H1 (cell line): ENCODE measurements at regions not wholly inside any gene's neighbourhood (a gene's known extent, or its start where the extent isn't known, plus 50 kb on each side); places are given as distances from the start of the nearest gene placed in this dataset.

Experiments
- CTCF ChIA-PET: fragments of 300-600 bp; sonication (Branson Sonifier 250); formaldehyde crosslinking; loops from one replicate; lab custom pipeline; 2021; ENCODE audit not compliant: partially characterized antibody; lab: Charles Lee
- POLR2A ChIA-PET: fragments of 300-600 bp; sonication (Branson Sonifier 250); formaldehyde crosslinking; loops from one replicate; lab custom pipeline; 2021; ENCODE audit warnings: inconsistent platforms; ENCODE audit not compliant: partially characterized antibody; lab: Charles Lee
- DNase-seq, 2 experiments: peaks; one replicate each; pipeline versions ENCODE4 v3.0.0 to v3.0.0-alpha.2; 2010 to 2022; ENCODE audit warnings: low spot score in 2 of 2, low read depth in 1 of 2, mixed read lengths in 1 of 2
- FAIRE-seq: peaks from 2 replicates; lab custom pipeline; 2011; peaks lifted over from hg19 to GRCh38; lab: Jason Lieb, UNC
- H2AFZ ChIP-seq: 2 replicates; pipeline ENCODE4 v1.8.1; 2012; ENCODE audit warnings: low read length, inconsistent platforms
- H2AK5ac ChIP-seq: 2 replicates; pipeline ENCODE4 v1.6.1; 2013; ENCODE audit warnings: low read depth, low read length
- H2BK120ac ChIP-seq: replicated peaks from 2 replicates; pipeline ENCODE3; 2013; ENCODE audit warnings: low read depth, low read length, inconsistent platforms
- H2BK12ac ChIP-seq: 2 replicates; pipeline ENCODE4 v1.6.1; 2013; ENCODE audit warnings: low read depth, low read length
- H2BK15ac ChIP-seq: 2 replicates; pipeline ENCODE4 v1.6.1; 2013; ENCODE audit warnings: low read length
- H2BK20ac ChIP-seq: 2 replicates; pipeline ENCODE4 v1.6.1; 2013; ENCODE audit warnings: low read length
- H2BK5ac ChIP-seq: 2 replicates; pipeline ENCODE4 v1.6.1; 2013; ENCODE audit warnings: low read depth, low read length
- H3K14ac ChIP-seq: 2 replicates; pipeline ENCODE4 v1.6.1; 2013; ENCODE audit warnings: inconsistent platforms; ENCODE audit not compliant: insufficient read length
- H3K18ac ChIP-seq: 2 replicates; pipeline ENCODE4 v1.6.1; 2013; ENCODE audit warnings: low read length; ENCODE audit errors: extremely low read depth
- H3K23ac ChIP-seq: 2 replicates; pipeline ENCODE4 v1.6.1; 2013; ENCODE audit warnings: inconsistent platforms; ENCODE audit not compliant: insufficient read length
- H3K23me2 ChIP-seq: 2 replicates; pipeline ENCODE4 v1.6.1; 2013; ENCODE audit warnings: low read depth, low read length
- H3K27ac ChIP-seq: 2 replicates; pipeline ENCODE4 v1.6.1; 2011; ENCODE audit warnings: low read depth, low read length, inconsistent platforms
- H3K27me3 ChIP-seq, 4 experiments: replicated peaks in 1 of 4; 1 replicate in 1 of 4; 2 replicates in 3 of 4; pipeline versions ENCODE4 v1.6.1 to v1.8.1; 2011 to 2013; ENCODE audit warnings: low read length in 3 of 4, mild to moderate bottlenecking in 3 of 4, inconsistent platforms in 2 of 4, mixed read lengths in 2 of 4, moderate library complexity in 1 of 4; ENCODE audit not compliant: control insufficient read depth in 3 of 4, insufficient read depth in 3 of 4; ENCODE audit errors: extremely low read depth in 1 of 4
- H3K36me3 ChIP-seq, 4 experiments: 2 replicates each; pipeline versions ENCODE4 v1.6.1 to v1.8.1; 2011 to 2013; ENCODE audit warnings: mild to moderate bottlenecking in 4 of 4, low read length in 3 of 4, moderate library complexity in 2 of 4, control low read depth in 1 of 4, inconsistent platforms in 1 of 4; ENCODE audit not compliant: insufficient read depth in 4 of 4, control insufficient read depth in 2 of 4
- H3K4ac ChIP-seq: replicated peaks from 2 replicates; pipeline ENCODE3; 2013; ENCODE audit warnings: low read length, low read depth, mixed read lengths, inconsistent platforms; ENCODE audit not compliant: insufficient read length
- H3K4me1 ChIP-seq, 4 experiments: replicated peaks in 1 of 4; 1 replicate in 1 of 4; 2 replicates in 3 of 4; pipeline versions ENCODE4 v1.6.1 to v1.8.1; 2011 to 2013; ENCODE audit warnings: low read length in 3 of 4, inconsistent platforms in 2 of 4, mixed read lengths in 1 of 4; ENCODE audit not compliant: insufficient read depth in 4 of 4, control insufficient read depth in 3 of 4
- H3K4me2 ChIP-seq, 2 experiments: 2 replicates each; pipeline versions ENCODE4 v1.6.1 to v1.8.1; 2011 to 2013; ENCODE audit warnings: low read depth in 2 of 2, low read length in 2 of 2, control low read depth in 1 of 2, inconsistent platforms in 1 of 2, mild to moderate bottlenecking in 1 of 2; ENCODE audit not compliant: insufficient read depth in 1 of 2
- H3K4me3 ChIP-seq, 4 experiments: fragments of 200-600, 300-600 bp in 1 of 4; sonication (generic), shearing (Covaris generic), sonication (Bioruptor Twin) in 1 of 4; 2 replicates each; pipeline versions ENCODE4 v1.5.1 to v1.8.1; 2011 to 2016; ENCODE audit warnings: low read length in 4 of 4, low read depth in 3 of 4, control low read depth in 2 of 4, inconsistent platforms in 2 of 4, mild to moderate bottlenecking in 2 of 4, mixed read lengths in 1 of 4, moderate library complexity in 1 of 4; ENCODE audit not compliant: insufficient read depth in 2 of 4; ENCODE audit errors: extremely low read depth in 1 of 4
- H3K56ac ChIP-seq: replicated peaks from 2 replicates; pipeline ENCODE3; 2013; ENCODE audit warnings: low read depth, mild to moderate bottlenecking, mixed read lengths, low read length, inconsistent platforms; ENCODE audit not compliant: insufficient read length
- H3K79me1 ChIP-seq: 2 replicates; pipeline ENCODE4 v1.6.1; 2013; ENCODE audit warnings: low read depth, low read length, control low read depth
- H3K79me2 ChIP-seq, 2 experiments: 2 replicates each; pipeline versions ENCODE4 v1.6.1 to v1.8.1; 2012 to 2013; ENCODE audit warnings: low read length in 2 of 2, mild to moderate bottlenecking in 2 of 2, inconsistent platforms in 1 of 2; ENCODE audit not compliant: insufficient read depth in 2 of 2, control insufficient read depth in 1 of 2
- H3K9ac ChIP-seq, 4 experiments: replicated peaks in 1 of 4; 1 replicate in 1 of 4; 2 replicates in 3 of 4; pipeline versions ENCODE4 v1.6.1 to v1.8.1; 2011 to 2013; ENCODE audit warnings: low read depth in 3 of 4, low read length in 3 of 4, control low read depth in 2 of 4, mild to moderate bottlenecking in 2 of 4, moderate library complexity in 2 of 4, inconsistent platforms in 1 of 4; ENCODE audit errors: extremely low read depth in 1 of 4
- H3K9me3 ChIP-seq, 2 experiments: 2 replicates each; pipeline versions ENCODE4 v1.6.1 to v1.8.1; 2012 to 2013; ENCODE audit warnings: mild to moderate bottlenecking in 2 of 2, moderate library complexity in 2 of 2, control low read depth in 1 of 2, inconsistent platforms in 1 of 2, low read depth in 1 of 2, low read length in 1 of 2, mixed read lengths in 1 of 2; ENCODE audit not compliant: insufficient read depth in 2 of 2
- H4K20me1 ChIP-seq, 2 experiments: replicated peaks in 1 of 2; 2 replicates each; pipeline versions ENCODE3 to v1.8.1; 2011 to 2013; ENCODE audit warnings: inconsistent platforms in 2 of 2, low read length in 2 of 2, mild to moderate bottlenecking in 1 of 2; ENCODE audit not compliant: insufficient read depth in 2 of 2, control insufficient read depth in 1 of 2
- H4K5ac ChIP-seq: 2 replicates; pipeline ENCODE4 v1.6.1; 2013; ENCODE audit warnings: low read length, low read depth, mixed read lengths, inconsistent platforms; ENCODE audit not compliant: insufficient read length
- H4K8ac ChIP-seq: 2 replicates; pipeline ENCODE4 v1.8.0; 2013; ENCODE audit warnings: mild to moderate bottlenecking, moderate library complexity, low read length, inconsistent platforms; ENCODE audit not compliant: insufficient read depth; ENCODE audit errors: extremely low read depth
- H4K91ac ChIP-seq: replicated peaks from 2 replicates; pipeline ENCODE3; 2013; ENCODE audit warnings: low read length, mixed read lengths, inconsistent platforms; ENCODE audit not compliant: insufficient read length
- CBX5 ChIP-seq: fragments of 300-800, 300-1000 bp; sonication (generic); IDR thresholded peaks from 2 replicates; pipeline ENCODE4 v1.7.1; 2016; ENCODE audit warnings: antibody characterized with exemption, low read length, low read depth
- CTCF ChIP-seq, 3 experiments: IDR thresholded peaks; 1 replicate in 2 of 3; 2 replicates in 1 of 3; pipeline versions ENCODE4 v1.5.1 to v1.6.1; 2011; ENCODE audit warnings: low read length in 3 of 3, mild to moderate bottlenecking in 3 of 3, inconsistent platforms in 2 of 3, low read depth in 1 of 3, moderate library complexity in 1 of 3; ENCODE audit not compliant: insufficient read depth in 1 of 3; ENCODE audit errors: control extremely low read depth in 1 of 3
- E2F6 ChIP-seq: IDR thresholded peaks from 2 replicates; pipeline ENCODE4 v1.6.1; 2012; ENCODE audit warnings: inconsistent platforms
- EGR1 ChIP-seq: IDR thresholded peaks from 2 replicates; pipeline ENCODE4 v1.6.1; 2011; ENCODE audit warnings: low read depth, low read length, borderline replicate concordance
- KDM1A ChIP-seq: fragments of 200-600, 300-600 bp; sonication (generic); IDR thresholded peaks from 2 replicates; pipeline ENCODE4 v1.7.1; 2016; ENCODE audit warnings: mild to moderate bottlenecking, low read length, borderline replicate concordance
- POLR2AphosphoS5 ChIP-seq: IDR thresholded peaks from 2 replicates; pipeline ENCODE4 v1.6.1; 2011; ENCODE audit warnings: low read depth, low read length
- RNF2 ChIP-seq: fragments of 200-900, 300-1000 bp; sonication (generic); IDR thresholded peaks from 2 replicates; pipeline ENCODE4 v1.7.1; 2016; ENCODE audit warnings: borderline replicate concordance, low read depth, mild to moderate bottlenecking, antibody characterized with exemption, low read length; ENCODE audit not compliant: poor library complexity, severe bottlenecking; ENCODE audit errors: missing control alignments
- SIN3A ChIP-seq, 2 experiments: IDR thresholded peaks in 1 of 2; conservative IDR thresholded peaks in 1 of 2; 2 replicates each; pipeline ENCODE4 v1.6.1; 2011 to 2012; ENCODE audit warnings: low read length in 2 of 2, improper control_type of control experiment in 1 of 2, low read depth in 1 of 2, mild to moderate bottlenecking in 1 of 2
- ZNF274 ChIP-seq: IDR thresholded peaks from 2 replicates; pipeline ENCODE4 v1.7.0; 2012; ENCODE audit warnings: low read length, borderline replicate concordance; ENCODE audit errors: extremely low read depth
- WGBS, 2 experiments: shearing (Covaris generic) in 1 of 2; methylation state at CpG; one replicate each; pipeline versions ENCODE4 v1.1.6 to v1.1.7; 2013 to 2015; ENCODE audit warnings: low lambda C conversion rate in 2 of 2, mixed read lengths in 2 of 2, inconsistent platforms in 1 of 2, low coverage in 1 of 2, missing lambda C conversion rate in 1 of 2; ENCODE audit not compliant: insufficient replicate concordance in 2 of 2, insufficient coverage in 1 of 2, insufficient read length in 1 of 2; ENCODE audit errors: extremely low coverage in 1 of 2, missing lambda C conversion rate in 1 of 2; 5-methylcytosine and 5-hydroxymethylcytosine counted together

GRCh38 chr1:73180397-73181189 lies 898.3 kb upstream of the NEGR1 start:
- no peak overlapping the region for H3K56ac ChIP-seq
- no peak overlapping the region for H3K18ac ChIP-seq
- H2AFZ ChIP-seq = peak overlapping the region; percentile 70; the same call in 1 of the 2 replicates
- DNase-seq (no peak), FAIRE-seq (no peak)
- no peaks in the 10 kb centered on the region for H3K79me2 ChIP-seq
- no peak overlapping the region for H2BK120ac ChIP-seq
- H3K27ac ChIP-seq = no peak overlapping the region
- H2BK12ac ChIP-seq = no peak overlapping the region
- no peaks in the 10 kb centered on the region for H4K20me1 ChIP-seq
- WGBS, 2 experiments = 79% methylated on average over 9 of the region's 10 CpGs; no CpG with 5 or more reads in 1 of the 2 experiments
- no peak overlapping the region for H3K14ac ChIP-seq
- H3K4me2 ChIP-seq = no peak overlapping the region
- H2BK20ac ChIP-seq = no peak overlapping the region
- H3K4ac ChIP-seq = no peak overlapping the region
- H4K91ac ChIP-seq = no peak overlapping the region
- no peak overlapping the region for H4K8ac ChIP-seq
- CTCF ChIA-PET = interaction anchor here (0.7 kb wide), 2 partner anchors 26 to 287 kb away, joined by 3 read pairs; no protein-coding TSS in a partner anchor
- no peaks in the 10 kb centered on the region for H3K36me3 ChIP-seq
- no peaks in the 10 kb centered on the region for H3K79me1 ChIP-seq
- no peak overlapping the region for H2BK15ac ChIP-seq
- no peak overlapping the region for H3K9ac ChIP-seq
- no peak overlapping the region for H2BK5ac ChIP-seq
- H3K27me3 ChIP-seq = no peaks in the 10 kb centered on the region
- no peaks in the 10 kb centered on the region for H3K9me3 ChIP-seq
- no peak overlapping the region for H4K5ac ChIP-seq
- no peak overlapping the region for H2AK5ac ChIP-seq
- H3K4me3 ChIP-seq = no peak overlapping the region
- H3K23ac ChIP-seq = no peak overlapping the region
- no peaks in the 10 kb centered on the region for H3K4me1 ChIP-seq
- no peaks in the 10 kb centered on the region for H3K23me2 ChIP-seq
- POLR2A ChIA-PET = no interaction called here
- TF ChIP-seq EGR1 = no peak
- TF ChIP-seq CBX5 = no peak
- no peak for TF ChIP-seq SIN3A (conservative IDR thresholded peaks at IDR 0.05 in 1 of 2, IDR thresholded peaks at IDR 0.05 in 1 of 2; ENCODE audit: low read depth in 1 of 2, low read length in 2 of 2)
- no peak for TF ChIP-seq KDM1A
- TF ChIP-seq RNF2 = no peak
- TF ChIP-seq E2F6 = no peak
- no peak for TF ChIP-seq CTCF (IDR thresholded peaks at IDR 0.05; ENCODE audit: control extremely low read depth in 1 of 3, insufficient read depth in 1 of 3, low read depth in 1 of 3, low read length in 3 of 3)
- TF ChIP-seq POLR2AphosphoS5 = no peak
- TF ChIP-seq ZNF274 = no peak
